ENCODE measurements at regions not wholly inside any gene's neighbourhood (a gene's known extent, or its start where the extent isn't known, plus 50 kb on each side); places are given as distances from the start of the nearest gene placed in this dataset.

- TF ChIP-seq ARID5B (CRISPR knock-in tag; IDR thresholded peaks at IDR 0.05) (peak; percentile 90), HMG20A (CRISPR knock-in tag; IDR thresholded peaks at IDR 0.05; ENCODE audit: borderline replicate concordance) (peak; percentile 71; the same call in 1 of the 2 replicates), ZNF326 (CRISPR knock-in tag; IDR thresholded peaks at IDR 0.05; ENCODE audit: borderline replicate concordance) (no peak), ZNF510 (CRISPR knock-in tag; IDR thresholded peaks at IDR 0.05; ENCODE audit: low read depth) (no peak), FOXP1 (IDR thresholded peaks at IDR 0.05) (no peak), FOXP1 (CRISPR knock-in tag; IDR thresholded peaks at IDR 0.05) (peak; percentile 83), ZNF513 (CRISPR knock-in tag; conservative IDR thresholded peaks at IDR 0.05) (no peak), ZNF441 (CRISPR knock-in tag; IDR thresholded peaks at IDR 0.05; ENCODE audit: borderline replicate concordance) (no peak), ZBTB14 (CRISPR knock-in tag; IDR thresholded peaks at IDR 0.05) (no peak), ZNF790 (CRISPR knock-in tag; IDR thresholded peaks at IDR 0.05; ENCODE audit: borderline replicate concordance) (no peak), RARA (CRISPR knock-in tag; IDR thresholded peaks at IDR 0.05) (peak; percentile 52), GABPA (IDR thresholded peaks at IDR 0.05; ENCODE audit: low read depth, low read length) (no peak), GABPA (CRISPR knock-in tag; IDR thresholded peaks at IDR 0.05; ENCODE audit: low read depth) (peak; percentile 26), RXRA (CRISPR knock-in tag; IDR thresholded peaks at IDR 0.05) (no peak), SAP130 (CRISPR knock-in tag; IDR thresholded peaks at IDR 0.05; ENCODE audit: low read depth) (peak; percentile 64), HNF4A (CRISPR knock-in tag; IDR thresholded peaks at IDR 0.05) (peak; percentile 67), KMT2B (CRISPR knock-in tag; IDR thresholded peaks at IDR 0.05) (peak; percentile 46; the same call in 1 of the 2 replicates), ZNF616 (CRISPR knock-in tag; IDR thresholded peaks at IDR 0.05; ENCODE audit: low read depth) (no peak), ZBTB8A (CRISPR knock-in tag; IDR thresholded peaks at IDR 0.05; ENCODE audit: borderline replicate concordance, low read depth) (no peak), CEBPG (CRISPR knock-in tag; IDR thresholded peaks at IDR 0.05) (peak; percentile 13; the same call in 1 of the 2 replicates), GATAD2A (CRISPR knock-in tag; IDR thresholded peaks at IDR 0.05) (peak; percentile 90), ZFP41 (CRISPR knock-in tag; IDR thresholded peaks at IDR 0.05; ENCODE audit: borderline replicate concordance) (no peak), PAXIP1 (CRISPR knock-in tag; conservative IDR thresholded peaks at IDR 0.05) (peak; percentile 82), ZBTB7B (CRISPR knock-in tag; IDR thresholded peaks at IDR 0.05) (no peak)
These were observed 75.8 kb upstream of the SOX5 start (continued) for GRCh38 chr12:24025153-24025798.

All from HepG2 (cell line).